Left ventricle myocardium inferior (tissue), 1 donor: ENCODE measurements at regions not wholly inside any gene's neighbourhood (a gene's known extent, or its start where the extent isn't known, plus 50 kb on each side); places are given as distances from the start of the nearest gene placed in this dataset.

Experiments used
- DNase-seq: peaks from one replicate; pipeline ENCODE4 v3.0.0-alpha.2; 2020
- H3K27ac ChIP-seq: fragments of 200-600 bp; replicated peaks from 2 replicates; pipeline ENCODE4 v1.8.0; 2021
- H3K27me3 ChIP-seq: fragments of 200-600 bp; 2 replicates; pipeline ENCODE4 v1.8.0; 2021; ENCODE audit warnings: low read depth
- H3K36me3 ChIP-seq: fragments of 200-600 bp; 2 replicates; pipeline ENCODE4 v1.8.0; 2021
- H3K4me1 ChIP-seq: fragments of 200-600 bp; 2 replicates; pipeline ENCODE4 v1.8.0; 2021
- H3K4me3 ChIP-seq: fragments of 200-600 bp; 2 replicates; pipeline ENCODE4 v1.8.0; 2021; ENCODE audit warnings: mild to moderate bottlenecking, moderate library complexity
- H3K9me3 ChIP-seq: fragments of 200-600 bp; replicated peaks from 2 replicates; pipeline ENCODE4 v1.8.0; 2021
- intact Hi-C: fragments of 100-400 bp; cut with micrococcal nuclease; formaldehyde crosslinking; loops from one replicate; pipeline ENCODE4 v1.11.0; 2022
- TF ChIP-seq, protein P1 (sequence below): fragments of 200-600 bp; IDR thresholded peaks from 2 replicates; pipeline ENCODE4 v1.8.0; 2021; ENCODE audit warnings: antibody characterized with exemption, mild to moderate bottlenecking, borderline replicate concordance
- donor health status: DM: no; HTN: yes; CAD: no; lungs with severe emphysema.

DNA sequence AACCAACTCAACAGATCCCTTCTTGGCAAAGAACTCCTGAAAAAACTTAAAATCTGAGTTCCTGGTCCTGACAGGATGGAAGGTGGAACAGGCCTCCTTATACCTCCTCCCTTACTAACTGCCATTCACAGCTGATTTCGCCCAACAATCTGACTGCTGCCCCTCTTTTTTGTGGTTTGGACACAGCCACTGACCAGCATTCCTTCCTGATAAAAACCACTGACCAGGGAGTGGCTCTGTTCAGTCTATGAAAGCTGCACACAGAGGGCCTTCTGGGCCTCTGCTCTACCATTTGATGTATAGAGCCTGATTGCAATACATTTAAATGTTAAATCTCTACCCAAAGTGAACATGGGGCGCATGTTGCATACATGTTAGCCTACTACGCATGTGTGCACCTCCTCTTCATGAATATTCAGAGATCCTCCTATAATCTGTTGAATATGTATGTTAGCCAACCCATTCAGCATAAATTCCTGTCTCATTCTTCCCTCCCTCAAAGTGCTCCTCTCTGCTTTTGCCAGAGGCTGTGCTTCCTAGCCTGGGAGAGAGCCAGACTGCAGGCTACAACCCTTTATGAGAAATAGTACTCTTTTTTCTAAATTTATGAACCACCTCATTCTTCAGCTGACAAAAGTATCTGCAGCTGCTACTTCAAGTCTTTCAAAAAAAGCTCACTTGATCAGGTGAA is 93.7 kb upstream of the MRPS30 start:
- no peaks in the 10 kb centered on the region for H3K9me3 ChIP-seq
- TF ChIP-seq, protein P1, sequence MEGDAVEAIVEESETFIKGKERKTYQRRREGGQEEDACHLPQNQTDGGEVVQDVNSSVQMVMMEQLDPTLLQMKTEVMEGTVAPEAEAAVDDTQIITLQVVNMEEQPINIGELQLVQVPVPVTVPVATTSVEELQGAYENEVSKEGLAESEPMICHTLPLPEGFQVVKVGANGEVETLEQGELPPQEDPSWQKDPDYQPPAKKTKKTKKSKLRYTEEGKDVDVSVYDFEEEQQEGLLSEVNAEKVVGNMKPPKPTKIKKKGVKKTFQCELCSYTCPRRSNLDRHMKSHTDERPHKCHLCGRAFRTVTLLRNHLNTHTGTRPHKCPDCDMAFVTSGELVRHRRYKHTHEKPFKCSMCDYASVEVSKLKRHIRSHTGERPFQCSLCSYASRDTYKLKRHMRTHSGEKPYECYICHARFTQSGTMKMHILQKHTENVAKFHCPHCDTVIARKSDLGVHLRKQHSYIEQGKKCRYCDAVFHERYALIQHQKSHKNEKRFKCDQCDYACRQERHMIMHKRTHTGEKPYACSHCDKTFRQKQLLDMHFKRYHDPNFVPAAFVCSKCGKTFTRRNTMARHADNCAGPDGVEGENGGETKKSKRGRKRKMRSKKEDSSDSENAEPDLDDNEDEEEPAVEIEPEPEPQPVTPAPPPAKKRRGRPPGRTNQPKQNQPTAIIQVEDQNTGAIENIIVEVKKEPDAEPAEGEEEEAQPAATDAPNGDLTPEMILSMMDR = no peak

DNA sequence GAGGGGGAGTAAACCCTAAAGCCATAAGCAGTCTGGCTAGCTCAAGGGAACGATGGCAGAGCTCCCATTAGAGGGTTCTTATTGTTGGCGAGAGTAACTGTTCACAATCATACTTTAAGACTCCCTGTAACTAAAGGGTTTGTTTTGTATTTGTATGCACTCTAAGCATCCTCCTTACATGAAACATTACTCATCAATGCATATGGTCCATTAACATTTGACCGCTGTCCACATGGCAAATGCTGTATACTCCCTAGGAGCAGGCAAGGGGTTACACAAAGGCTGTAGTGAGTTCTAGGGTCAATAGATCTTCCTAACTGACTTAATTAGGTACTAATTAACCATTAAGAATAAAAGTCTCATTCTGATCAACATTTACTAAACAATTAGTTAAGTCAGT is 95.3 kb upstream of the MRPS30 start:
- intact Hi-C loops = no loop called here

More for the DNA sequence above, 93.7 kb upstream of the MRPS30 start:
- no peak overlapping the region for H3K27ac ChIP-seq
- H3K36me3 ChIP-seq = no peaks in the 10 kb centered on the region
- intact Hi-C loops = no loop called here
- H3K27me3 ChIP-seq = no peaks in the 10 kb centered on the region
- DNase-seq = no peak
- H3K4me1 ChIP-seq = no peaks in the 10 kb centered on the region
- H3K4me3 ChIP-seq = no peak overlapping the region

DNA sequence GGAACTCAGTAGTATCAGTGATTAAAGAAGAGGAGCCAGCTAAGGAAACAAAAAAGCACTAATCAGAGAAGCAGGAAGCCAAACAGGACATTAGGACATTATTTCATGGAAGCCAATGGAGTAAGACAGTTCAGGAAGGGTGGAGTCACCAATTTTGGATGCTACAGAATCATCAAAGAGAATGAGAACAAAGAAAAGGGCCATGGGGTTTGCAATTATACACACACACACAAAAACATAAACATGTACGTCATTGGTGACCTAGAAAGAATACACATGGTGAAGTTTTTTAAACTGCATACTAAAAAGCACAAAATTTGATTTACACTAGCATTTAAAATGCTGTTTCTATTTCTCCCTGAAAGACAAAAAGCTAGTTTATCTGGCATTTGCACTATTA is 96.8 kb upstream of the MRPS30 start:
- Histone ChIP-seq H3K27ac (no peak overlapping the region), H3K36me3 (no peaks in the 10 kb centered on the region), H3K4me3 (no peak overlapping the region), H3K4me1 (no peaks in the 10 kb centered on the region), H3K9me3 (no peaks in the 10 kb centered on the region), H3K27me3 (no peaks in the 10 kb centered on the region)
- intact Hi-C loops = no loop called here
- DNase-seq = no peak
- TF ChIP-seq, protein P1 = no peak

More for the DNA sequence above, 95.3 kb upstream of the MRPS30 start:
- Histone ChIP-seq H3K4me3 (no peak overlapping the region), H3K9me3 (no peaks in the 10 kb centered on the region), H3K4me1 (no peaks in the 10 kb centered on the region), H3K36me3 (no peaks in the 10 kb centered on the region), H3K27me3 (no peaks in the 10 kb centered on the region), H3K27ac (no peak overlapping the region)
- TF ChIP-seq, protein P1 = no peak
- DNase-seq = no peak

DNA sequence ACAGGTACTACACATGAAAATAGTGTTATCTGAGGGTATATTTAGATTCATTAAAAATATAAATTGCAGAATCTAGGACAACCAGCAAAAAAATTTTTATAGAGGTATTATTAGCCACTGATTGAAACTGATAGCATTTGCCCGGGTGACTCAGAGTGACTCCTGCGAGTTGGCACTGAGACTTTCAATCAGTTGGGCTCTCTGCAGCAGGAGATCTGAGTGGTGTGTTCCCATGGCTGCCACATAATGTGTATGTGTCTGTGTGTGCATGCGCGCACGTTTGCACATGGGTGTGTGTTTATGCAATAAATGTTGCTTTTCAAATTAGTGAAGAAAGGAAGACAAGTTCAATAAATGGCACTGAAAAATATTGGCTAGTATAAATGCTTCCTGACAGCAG is 100.1 kb upstream of the MRPS30 start:
- intact Hi-C loops = no loop called here
- no peaks in the 10 kb centered on the region for H3K9me3 ChIP-seq
- no peak overlapping the region for H3K27ac ChIP-seq
- TF ChIP-seq, protein P1 = no peak
- H3K4me3 ChIP-seq = no peak overlapping the region
- H3K27me3 ChIP-seq = no peaks in the 10 kb centered on the region
- no peak for DNase-seq
- H3K36me3 ChIP-seq = no peaks in the 10 kb centered on the region
- no peaks in the 10 kb centered on the region for H3K4me1 ChIP-seq

DNA sequence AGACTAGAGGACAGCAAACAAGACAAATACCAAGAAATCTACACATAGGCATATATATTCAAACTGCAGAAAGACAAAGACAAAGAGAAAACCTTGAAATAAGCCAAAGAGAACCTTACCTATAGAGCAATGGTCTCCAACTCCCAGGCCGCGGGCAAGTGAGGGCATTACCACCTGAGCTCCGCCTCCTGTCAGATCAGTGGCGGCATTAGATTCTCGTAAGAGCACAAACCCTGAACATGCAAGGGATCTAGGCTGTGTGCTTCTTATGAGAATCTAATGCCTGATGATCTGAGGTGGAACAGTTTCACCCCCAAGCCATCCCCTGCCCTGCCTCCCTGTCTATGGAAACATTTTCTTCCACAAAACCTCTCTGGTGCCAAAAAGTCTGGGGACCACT is 101.0 kb upstream of the MRPS30 start:
- H3K4me1 ChIP-seq = no peaks in the 10 kb centered on the region
- DNase-seq = no peak
- TF ChIP-seq, protein P1 = no peak
- H3K4me3 ChIP-seq = no peak overlapping the region
- H3K27me3 ChIP-seq = no peaks in the 10 kb centered on the region
- H3K9me3 ChIP-seq = no peaks in the 10 kb centered on the region
- no peaks in the 10 kb centered on the region for H3K36me3 ChIP-seq
- H3K27ac ChIP-seq = no peak overlapping the region
- intact Hi-C loops = no loop called here
